Epithelial cell of esophagus (primary cell): ENCODE measurements at regions not wholly inside any gene's neighbourhood (a gene's known extent, or its start where the extent isn't known, plus 50 kb on each side); places are given as distances from the start of the nearest gene placed in this dataset.

ENCODE experiments used
- DNase-seq: peaks from one replicate; pipeline ENCODE4 v3.0.0; 2010; ENCODE audit warnings: low read depth
- H3K4me3 ChIP-seq: 2 replicates; pipeline ENCODE4 v1.5.1; 2011; ENCODE audit warnings: mild to moderate bottlenecking, low read length, control low read depth
- CTCF ChIP-seq: IDR thresholded peaks from 2 replicates; pipeline ENCODE4 v1.5.1; 2011; ENCODE audit warnings: low read depth, mild to moderate bottlenecking, low read length, control low read depth, inconsistent platforms; ENCODE audit not compliant: insufficient read depth; ENCODE audit errors: missing control alignments

GRCh38 chr10:57880446-57881227 lies 387.1 kb downstream of the IPMK start:
- DNase-seq = peak; percentile 50
- H3K4me3 ChIP-seq = no peak overlapping the region
- no peak for TF ChIP-seq CTCF

DNA sequence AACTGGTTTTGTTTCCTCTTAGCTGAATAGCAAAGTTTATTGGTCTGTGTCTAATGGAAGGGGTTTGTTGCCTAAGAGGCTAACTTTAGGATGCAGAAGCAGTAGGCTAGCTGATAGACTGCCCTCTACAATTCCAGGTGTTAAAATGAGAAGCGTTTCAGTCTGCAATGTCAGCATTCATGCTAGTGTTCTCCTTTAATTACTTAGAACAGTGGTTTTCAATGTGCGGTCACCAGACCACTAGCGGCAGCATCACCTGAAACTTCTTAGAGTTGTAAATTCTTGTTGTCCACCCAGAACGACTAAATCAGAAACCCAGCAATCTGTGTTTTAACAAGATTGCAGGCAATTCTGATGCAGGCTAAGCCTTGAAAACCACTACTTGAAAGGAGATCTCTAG lies 392.9 kb downstream of the IPMK start:
- no peak overlapping the region for H3K4me3 ChIP-seq
- TF ChIP-seq CTCF = no peak
- no peak for DNase-seq

DNA sequence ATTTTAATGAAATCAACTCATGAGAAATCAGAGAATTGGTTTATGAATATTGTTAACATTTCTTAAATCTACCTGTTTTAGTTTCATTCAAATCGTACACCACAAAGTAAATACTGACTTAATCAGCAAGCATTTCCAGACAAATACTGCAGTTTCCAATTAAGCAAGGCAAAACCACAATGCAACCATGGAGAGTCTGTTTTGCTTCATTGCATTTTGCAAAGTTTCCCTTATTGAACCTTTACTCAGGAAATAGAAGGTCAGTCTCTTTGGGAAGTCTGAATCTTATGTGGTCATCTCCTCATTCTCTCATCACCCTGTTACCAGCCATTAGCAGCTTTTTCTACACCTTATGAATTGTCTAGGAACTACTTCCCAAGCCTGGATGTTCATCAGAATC lies 400.5 kb downstream of the IPMK start:
- DNase-seq = peak; percentile 5
- TF ChIP-seq CTCF = no peak
- H3K4me3 ChIP-seq = no peak overlapping the region

DNA sequence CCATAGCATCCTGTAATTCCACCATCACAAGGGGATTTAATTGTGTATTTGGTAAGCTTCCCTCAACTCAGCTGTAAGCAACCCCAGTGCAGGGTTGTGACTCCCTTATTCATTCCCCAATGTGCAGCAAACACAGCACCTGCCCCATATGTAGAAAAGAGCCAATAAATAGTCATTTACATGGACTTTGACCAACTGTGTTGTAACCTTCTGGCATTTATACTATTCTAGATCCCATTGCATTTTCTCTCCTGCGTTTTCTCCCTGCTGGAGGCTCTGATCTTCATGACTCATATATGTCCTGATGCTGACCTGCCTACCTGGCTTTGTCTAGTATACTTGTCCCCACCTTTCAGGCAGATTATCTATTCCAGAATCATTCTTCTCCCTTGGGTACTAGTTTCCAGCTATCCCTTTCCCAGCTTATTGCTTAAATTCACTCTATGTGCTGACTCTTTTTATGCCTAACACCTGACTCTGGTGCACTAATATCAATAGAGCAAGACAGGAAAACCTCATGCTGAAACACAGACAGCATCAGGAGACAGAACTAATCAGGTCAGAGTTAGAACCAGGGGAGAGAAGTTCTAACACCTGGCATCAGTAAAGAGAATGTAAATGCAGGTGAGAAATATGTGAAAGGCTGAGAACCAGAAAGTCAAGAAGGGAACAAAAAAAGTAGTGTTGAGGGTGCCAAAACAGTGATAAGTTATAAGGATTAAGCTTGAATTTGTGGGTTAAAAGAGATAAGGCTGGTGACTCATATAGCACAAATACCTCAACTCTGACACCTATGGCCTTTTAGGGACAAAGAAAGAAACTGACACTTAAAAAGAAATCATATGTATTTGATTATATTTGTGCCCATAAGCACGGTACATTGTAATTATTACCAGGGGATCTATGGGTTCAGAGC lies 402.7 kb downstream of the IPMK start:
- TF ChIP-seq CTCF = no peak
- DNase-seq = peak; percentile 23
- H3K4me3 ChIP-seq = no peak overlapping the region

DNA sequence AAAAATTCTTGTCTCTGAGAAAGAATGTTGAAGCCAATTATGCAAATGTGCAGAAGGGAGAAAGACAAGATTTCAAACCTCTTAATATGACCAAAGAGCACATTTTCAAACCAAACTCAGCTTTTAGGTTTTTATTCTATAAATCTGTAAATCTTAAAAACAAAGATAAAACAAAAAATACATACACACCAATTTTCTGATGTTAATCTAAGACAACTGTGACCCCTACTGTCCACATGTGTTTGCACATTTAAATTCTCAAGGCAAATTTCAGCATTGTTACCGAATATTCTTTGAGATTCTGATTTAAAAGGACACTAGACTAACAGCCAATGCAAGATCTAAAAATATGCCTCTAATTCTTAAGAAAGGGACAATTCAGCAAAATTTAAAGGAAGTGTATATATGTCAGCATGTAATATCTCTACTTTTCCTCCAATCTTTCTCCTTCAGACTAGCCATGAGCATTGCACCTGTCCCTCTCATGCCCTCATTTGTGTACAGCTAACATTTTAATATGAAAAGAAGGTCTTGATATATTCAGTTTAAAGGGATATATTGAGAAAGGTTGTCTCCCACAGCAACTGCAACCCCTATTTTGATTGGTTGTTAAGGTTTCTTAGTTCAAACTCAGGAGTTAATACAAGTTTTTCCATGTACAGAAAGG lies 417.9 kb downstream of the IPMK start:
- DNase-seq = peak; percentile 43
- peak; percentile 40 for TF ChIP-seq CTCF
- H3K4me3 ChIP-seq = no peak overlapping the region

DNA sequence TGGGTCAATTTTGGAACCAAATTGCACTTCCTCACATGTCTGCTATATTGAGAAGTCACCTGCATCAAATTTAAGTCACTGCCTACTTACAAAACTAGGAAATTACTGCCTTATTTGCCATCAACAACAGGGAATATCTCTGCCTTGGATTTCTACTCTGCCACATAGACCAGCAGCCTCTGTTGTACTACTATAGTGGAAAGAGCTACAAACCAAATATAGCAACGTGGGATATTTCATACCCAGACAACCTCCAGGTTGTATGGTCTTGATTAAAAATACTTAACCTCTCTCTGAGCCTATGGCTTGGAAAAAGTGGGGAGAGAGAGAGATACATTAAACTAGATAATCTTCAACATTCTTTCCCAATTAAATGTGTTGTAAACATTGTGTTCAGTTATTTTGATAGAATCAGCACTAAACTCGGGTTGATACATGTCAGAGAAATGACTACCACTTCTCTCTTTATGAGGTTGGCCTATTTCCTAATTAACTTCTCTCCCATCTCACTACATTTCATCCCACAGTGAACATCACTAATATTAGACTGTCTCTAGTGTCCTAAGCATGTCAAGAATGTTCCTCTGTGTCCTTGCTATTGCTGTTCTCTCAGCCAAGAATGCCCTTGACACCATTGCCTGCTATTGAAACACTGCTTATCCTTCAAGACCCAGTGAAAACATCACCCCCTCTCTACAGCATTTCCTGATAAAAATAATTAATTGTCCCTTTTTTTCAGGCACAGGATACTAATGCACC lies 421.2 kb downstream of the IPMK start:
- DNase-seq = no peak
- no peak for TF ChIP-seq CTCF
- no peak overlapping the region for H3K4me3 ChIP-seq
